Astrocyte (in vitro differentiated cells and primary cell): ENCODE measurements at regions not wholly inside any gene's neighbourhood (a gene's known extent, or its start where the extent isn't known, plus 50 kb on each side); places are given as distances from the start of the nearest gene placed in this dataset.

Experiments
- DNase-seq: peaks from one replicate; pipeline ENCODE4 v3.0.0-alpha.2; 2010; ENCODE audit warnings: low read depth
- FAIRE-seq: peaks from 2 replicates; lab custom pipeline; 2011; peaks lifted over from hg19 to GRCh38; lab: Jason Lieb, UNC
- H2AFZ ChIP-seq: 2 replicates; pipeline ENCODE4 v1.6.0; 2012; ENCODE audit warnings: low read depth, low read length, inconsistent platforms
- H3K27ac ChIP-seq: 2 replicates; pipeline ENCODE4 v1.5.1; 2011; ENCODE audit warnings: low read depth, low read length, inconsistent platforms
- H3K27me3 ChIP-seq: 2 replicates; pipeline ENCODE4 v1.6.0; 2011; ENCODE audit warnings: low read length, inconsistent platforms; ENCODE audit not compliant: insufficient read depth
- H3K36me3 ChIP-seq: 2 replicates; pipeline ENCODE4 v1.5.1; 2011; ENCODE audit warnings: low read length, inconsistent platforms; ENCODE audit not compliant: insufficient read depth
- H3K4me1 ChIP-seq: 2 replicates; pipeline ENCODE4 v1.5.1; 2011; ENCODE audit warnings: low read length, inconsistent platforms; ENCODE audit not compliant: insufficient read depth
- H3K4me2 ChIP-seq: 2 replicates; pipeline ENCODE4 v1.6.0; 2012; ENCODE audit warnings: low read length, inconsistent platforms
- H3K4me3 ChIP-seq: 2 replicates; pipeline ENCODE4 v1.5.1; 2011; ENCODE audit warnings: low read depth, mild to moderate bottlenecking, low read length, inconsistent platforms; ENCODE audit not compliant: insufficient read depth
- H3K79me2 ChIP-seq: 2 replicates; pipeline ENCODE4 v1.6.0; 2012; ENCODE audit warnings: mild to moderate bottlenecking, low read length, inconsistent platforms; ENCODE audit not compliant: insufficient read depth
- H3K9ac ChIP-seq: 2 replicates; pipeline ENCODE4 v1.6.0; 2012; ENCODE audit warnings: mild to moderate bottlenecking, low read length, inconsistent platforms
- H3K9me3 ChIP-seq: 2 replicates; pipeline ENCODE4 v1.5.1; 2012; ENCODE audit warnings: low read depth, mild to moderate bottlenecking, low read length, inconsistent platforms; ENCODE audit not compliant: insufficient read depth
- H4K20me1 ChIP-seq: 2 replicates; pipeline ENCODE4 v1.6.0; 2012; ENCODE audit warnings: low read length, inconsistent platforms; ENCODE audit not compliant: insufficient read depth
- H3K27ac Mint-ChIP-seq: one replicate; pipeline ENCODE4 v1.8.0; 2021; ENCODE audit warnings: mild to moderate bottlenecking, mixed read lengths; ENCODE audit not compliant: unreplicated experiment
- H3K27me3 Mint-ChIP-seq: one replicate; pipeline ENCODE4 v1.8.0; 2021; ENCODE audit warnings: low read depth, mixed read lengths; ENCODE audit not compliant: unreplicated experiment
- H3K36me3 Mint-ChIP-seq: one replicate; pipeline ENCODE4 v1.8.0; 2021; ENCODE audit warnings: low read depth, mixed read lengths; ENCODE audit not compliant: unreplicated experiment
- H3K4me1 Mint-ChIP-seq: one replicate; pipeline ENCODE4 v1.8.0; 2021; ENCODE audit warnings: low read depth, mixed read lengths; ENCODE audit not compliant: unreplicated experiment
- H3K4me3 Mint-ChIP-seq: one replicate; pipeline ENCODE4 v1.8.0; 2021; ENCODE audit warnings: mild to moderate bottlenecking, moderate library complexity, mixed read lengths; ENCODE audit not compliant: unreplicated experiment
- H3K9me3 Mint-ChIP-seq: one replicate; pipeline ENCODE4 v1.8.0; 2021; ENCODE audit warnings: mild to moderate bottlenecking, mixed read lengths; ENCODE audit not compliant: unreplicated experiment
- EZH2 ChIP-seq: IDR thresholded peaks from 2 replicates; pipeline ENCODE4 v1.6.1; 2012; ENCODE audit warnings: mild to moderate bottlenecking, low read length, inconsistent platforms; ENCODE audit not compliant: insufficient read depth
- TF ChIP-seq, protein P1 (sequence below): IDR thresholded peaks from 2 replicates; pipeline ENCODE4 v1.5.1; 2011; ENCODE audit warnings: low read depth, mild to moderate bottlenecking, inconsistent platforms, low read length, moderate library complexity; ENCODE audit not compliant: insufficient read depth

DNA sequence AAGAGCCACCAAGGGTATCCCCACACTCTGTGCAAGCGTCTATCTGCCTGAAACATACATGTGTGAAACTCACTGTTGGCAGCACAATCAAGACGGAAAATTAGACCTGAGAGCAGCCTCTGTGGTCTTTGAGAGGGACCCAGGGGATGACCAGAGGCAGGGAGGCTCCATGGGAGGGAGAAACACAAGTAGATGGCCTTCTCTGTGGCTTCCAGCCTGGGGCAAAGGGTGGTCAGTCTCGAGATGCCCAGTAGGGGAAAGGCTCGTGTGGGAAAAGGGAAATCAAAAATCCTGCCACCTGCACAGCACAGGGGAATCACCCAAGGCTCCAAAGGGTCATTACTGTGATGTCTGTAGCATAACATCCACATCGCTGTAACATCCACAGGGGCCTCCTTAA is 823.3 kb downstream of the KCNJ18 start:
- H3K4me1 Mint-ChIP-seq: no peaks in the 10 kb centered on the region
- no peak overlapping the region for H3K4me3 ChIP-seq
- no peak overlapping the region for H2AFZ ChIP-seq
- H3K4me2 ChIP-seq: no peak overlapping the region
- peaks cover 5% of the 10 kb centered on the region for H3K9me3 ChIP-seq
- H3K4me3 Mint-ChIP-seq: no peak overlapping the region
- H3K9me3 Mint-ChIP-seq: peaks cover 10% of the 10 kb centered on the region
- no peak for FAIRE-seq
- no peak overlapping the region for H3K27ac ChIP-seq
- no peaks in the 10 kb centered on the region for H3K4me1 ChIP-seq
- no peaks in the 10 kb centered on the region for H3K36me3 Mint-ChIP-seq
- no peak for TF ChIP-seq EZH2
- TF ChIP-seq, protein P1, sequence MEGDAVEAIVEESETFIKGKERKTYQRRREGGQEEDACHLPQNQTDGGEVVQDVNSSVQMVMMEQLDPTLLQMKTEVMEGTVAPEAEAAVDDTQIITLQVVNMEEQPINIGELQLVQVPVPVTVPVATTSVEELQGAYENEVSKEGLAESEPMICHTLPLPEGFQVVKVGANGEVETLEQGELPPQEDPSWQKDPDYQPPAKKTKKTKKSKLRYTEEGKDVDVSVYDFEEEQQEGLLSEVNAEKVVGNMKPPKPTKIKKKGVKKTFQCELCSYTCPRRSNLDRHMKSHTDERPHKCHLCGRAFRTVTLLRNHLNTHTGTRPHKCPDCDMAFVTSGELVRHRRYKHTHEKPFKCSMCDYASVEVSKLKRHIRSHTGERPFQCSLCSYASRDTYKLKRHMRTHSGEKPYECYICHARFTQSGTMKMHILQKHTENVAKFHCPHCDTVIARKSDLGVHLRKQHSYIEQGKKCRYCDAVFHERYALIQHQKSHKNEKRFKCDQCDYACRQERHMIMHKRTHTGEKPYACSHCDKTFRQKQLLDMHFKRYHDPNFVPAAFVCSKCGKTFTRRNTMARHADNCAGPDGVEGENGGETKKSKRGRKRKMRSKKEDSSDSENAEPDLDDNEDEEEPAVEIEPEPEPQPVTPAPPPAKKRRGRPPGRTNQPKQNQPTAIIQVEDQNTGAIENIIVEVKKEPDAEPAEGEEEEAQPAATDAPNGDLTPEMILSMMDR: no peak
- no peaks in the 10 kb centered on the region for H4K20me1 ChIP-seq
- no peaks in the 10 kb centered on the region for H3K79me2 ChIP-seq
- no peak overlapping the region for H3K27ac Mint-ChIP-seq
- H3K27me3 Mint-ChIP-seq: no peaks in the 10 kb centered on the region
- no peak overlapping the region for H3K9ac ChIP-seq
- H3K36me3 ChIP-seq: no peaks in the 10 kb centered on the region
- H3K27me3 ChIP-seq: no peaks in the 10 kb centered on the region
- DNase-seq: no peak

DNA sequence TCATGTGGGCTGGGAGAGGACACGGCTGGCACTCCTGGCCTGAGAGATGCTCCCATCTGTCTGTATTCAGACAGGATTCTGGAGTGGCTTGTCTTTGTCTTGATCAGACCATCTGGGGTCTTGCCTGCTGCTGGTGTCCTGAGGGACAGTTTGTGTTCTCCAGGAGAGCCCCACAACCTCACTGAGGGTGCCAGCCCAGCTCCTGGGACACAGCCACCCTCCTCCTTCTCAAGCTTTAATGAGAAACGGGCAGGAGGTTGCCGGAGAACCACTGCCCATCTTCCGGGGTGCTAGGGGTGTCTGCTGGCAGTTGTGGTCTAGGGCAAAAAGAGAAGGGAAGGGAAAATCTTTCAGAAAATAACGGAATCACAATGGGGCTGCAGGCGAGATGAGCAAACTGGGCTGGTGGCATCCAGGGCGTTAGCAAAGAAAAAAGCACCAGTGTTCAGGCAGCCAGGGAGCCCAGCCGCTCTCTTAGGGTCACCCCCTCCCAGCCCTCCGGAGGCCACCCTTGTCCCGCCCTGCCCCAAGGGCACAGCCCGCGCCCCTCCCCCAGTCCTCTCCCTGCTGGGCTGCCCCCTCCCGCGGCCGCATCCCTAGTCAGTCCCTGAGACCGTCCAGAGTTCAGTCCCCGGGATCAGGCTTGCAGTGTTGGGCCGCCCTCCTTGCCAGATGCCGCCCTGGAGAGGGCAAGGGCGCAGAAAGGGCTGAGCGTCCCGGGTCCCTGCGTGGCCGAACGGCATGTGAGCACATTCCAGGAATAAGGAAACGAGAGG is 824.7 kb downstream of the KCNJ18 start:
- H4K20me1 ChIP-seq: no peaks in the 10 kb centered on the region

More for the DNA sequence above, 824.7 kb downstream of the KCNJ18 start:
- Histone ChIP-seq H3K27me3 (no peaks in the 10 kb centered on the region), H2AFZ (no peak overlapping the region), H3K4me3 (no peak overlapping the region), H3K9me3 (no peaks in the 10 kb centered on the region), H3K4me2 (no peak overlapping the region), H3K36me3 (no peaks in the 10 kb centered on the region), H3K4me1 (no peaks in the 10 kb centered on the region), H3K9ac (no peak overlapping the region), H3K79me2 (no peaks in the 10 kb centered on the region), H3K27ac (no peak overlapping the region)
- FAIRE-seq: no peak
- no peak overlapping the region for H3K27ac Mint-ChIP-seq
- no peaks in the 10 kb centered on the region for H3K27me3 Mint-ChIP-seq
- H3K9me3 Mint-ChIP-seq: peaks cover 10% of the 10 kb centered on the region
- no peaks in the 10 kb centered on the region for H3K4me1 Mint-ChIP-seq
- H3K36me3 Mint-ChIP-seq: no peaks in the 10 kb centered on the region
- H3K4me3 Mint-ChIP-seq: no peak overlapping the region
- DNase-seq: no peak
- TF ChIP-seq, protein P1: no peak
- TF ChIP-seq EZH2: no peak
